ENCODE measurements at regions not wholly inside any gene's neighbourhood (a gene's known extent, or its start where the extent isn't known, plus 50 kb on each side); places are given as distances from the start of the nearest gene placed in this dataset.

DNA sequence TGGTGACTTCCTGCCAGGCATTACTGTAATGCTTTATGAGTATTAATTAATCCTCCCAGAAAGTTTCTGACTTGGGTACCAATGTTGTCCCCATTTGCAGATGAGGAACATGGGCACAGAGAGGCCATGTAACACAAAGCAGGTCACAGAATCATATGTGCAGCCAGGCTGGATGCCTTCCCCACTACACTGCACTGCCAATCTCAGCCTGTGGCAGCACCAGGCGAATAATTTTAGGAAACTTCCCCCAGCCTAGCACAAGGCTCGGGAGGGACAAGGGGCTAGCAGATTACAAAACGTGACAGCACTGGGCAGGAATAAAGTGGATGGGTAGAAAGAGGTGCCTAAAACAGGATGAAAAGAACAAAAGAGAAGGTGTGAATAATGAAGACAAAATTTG is 331.7 kb upstream of the PROX1 start:
- no peak overlapping the region for H3K4me3 ChIP-seq (ENCODE audit: low read depth, low read length)
- TF ChIP-seq, protein P1, sequence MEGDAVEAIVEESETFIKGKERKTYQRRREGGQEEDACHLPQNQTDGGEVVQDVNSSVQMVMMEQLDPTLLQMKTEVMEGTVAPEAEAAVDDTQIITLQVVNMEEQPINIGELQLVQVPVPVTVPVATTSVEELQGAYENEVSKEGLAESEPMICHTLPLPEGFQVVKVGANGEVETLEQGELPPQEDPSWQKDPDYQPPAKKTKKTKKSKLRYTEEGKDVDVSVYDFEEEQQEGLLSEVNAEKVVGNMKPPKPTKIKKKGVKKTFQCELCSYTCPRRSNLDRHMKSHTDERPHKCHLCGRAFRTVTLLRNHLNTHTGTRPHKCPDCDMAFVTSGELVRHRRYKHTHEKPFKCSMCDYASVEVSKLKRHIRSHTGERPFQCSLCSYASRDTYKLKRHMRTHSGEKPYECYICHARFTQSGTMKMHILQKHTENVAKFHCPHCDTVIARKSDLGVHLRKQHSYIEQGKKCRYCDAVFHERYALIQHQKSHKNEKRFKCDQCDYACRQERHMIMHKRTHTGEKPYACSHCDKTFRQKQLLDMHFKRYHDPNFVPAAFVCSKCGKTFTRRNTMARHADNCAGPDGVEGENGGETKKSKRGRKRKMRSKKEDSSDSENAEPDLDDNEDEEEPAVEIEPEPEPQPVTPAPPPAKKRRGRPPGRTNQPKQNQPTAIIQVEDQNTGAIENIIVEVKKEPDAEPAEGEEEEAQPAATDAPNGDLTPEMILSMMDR (IDR thresholded peaks at IDR 0.05; ENCODE audit: control insufficient read depth, extremely low read depth, insufficient read depth): no peak
- no peak for DNase-seq (ENCODE audit: low read depth)

DNA sequence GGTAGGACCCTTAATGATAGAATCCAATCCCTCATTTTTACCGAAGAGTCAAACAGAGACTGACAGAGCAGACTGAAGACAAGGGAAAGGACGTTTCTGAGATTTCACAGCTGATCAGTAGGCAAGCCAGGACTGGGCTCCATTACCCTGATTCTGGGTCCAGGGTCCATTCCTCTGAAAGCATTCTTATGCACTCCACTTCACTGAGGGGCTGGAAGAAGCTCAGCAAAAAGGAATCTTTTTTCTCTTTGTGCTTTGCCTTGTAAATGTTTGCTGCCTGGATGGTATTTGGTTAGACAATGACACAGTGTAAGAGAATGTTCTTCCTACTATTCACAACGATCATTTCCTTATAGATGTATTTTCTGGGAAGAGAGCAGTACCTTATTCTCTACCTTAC is 331.3 kb upstream of the PROX1 start:
- no peak overlapping the region for H3K4me3 ChIP-seq (ENCODE audit: low read depth, low read length)
- TF ChIP-seq, protein P1 (IDR thresholded peaks at IDR 0.05; ENCODE audit: control insufficient read depth, extremely low read depth, insufficient read depth): no peak
- no peak for DNase-seq (ENCODE audit: low read depth)

- DNase-seq (ENCODE audit: low read depth): no peak
- TF ChIP-seq, protein P1 (IDR thresholded peaks at IDR 0.05; ENCODE audit: control insufficient read depth, extremely low read depth, insufficient read depth): no peak
- H3K4me3 ChIP-seq (ENCODE audit: low read depth, low read length): no peak overlapping the region
These were observed 330.8 kb upstream of the PROX1 start for GRCh38 chr1:213657013-213657412.

DNA sequence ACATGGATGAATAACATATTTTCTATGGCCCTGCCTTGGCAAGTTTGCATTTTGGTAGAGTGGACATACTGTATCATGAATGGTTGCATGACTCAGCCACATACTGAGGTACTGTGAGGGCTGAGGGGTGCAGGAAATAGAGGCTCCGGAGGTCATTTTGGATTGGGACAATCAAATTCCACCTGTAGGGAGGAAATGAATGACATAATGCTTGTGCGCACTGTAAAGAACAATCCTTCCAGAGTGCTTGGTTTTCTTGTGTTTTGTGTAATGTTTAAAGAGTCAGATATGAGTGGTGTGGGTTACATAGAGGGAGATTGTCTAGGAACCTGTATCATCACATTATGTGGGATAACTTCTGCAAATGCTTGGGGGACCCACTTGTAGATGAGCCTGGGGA is 329.9 kb upstream of the PROX1 start:
- TF ChIP-seq, protein P1 (IDR thresholded peaks at IDR 0.05; ENCODE audit: control insufficient read depth, extremely low read depth, insufficient read depth): no peak
- DNase-seq (ENCODE audit: low read depth): no peak
- no peak overlapping the region for H3K4me3 ChIP-seq (ENCODE audit: low read depth, low read length)

GRCh38 chr1:213658457-213658856 is 329.3 kb upstream of the PROX1 start:
- TF ChIP-seq, protein P1 (IDR thresholded peaks at IDR 0.05; ENCODE audit: control insufficient read depth, extremely low read depth, insufficient read depth): no peak
- no peak for DNase-seq (ENCODE audit: low read depth)
- H3K4me3 ChIP-seq (ENCODE audit: low read depth, low read length): no peak overlapping the region

- TF ChIP-seq, protein P1 (IDR thresholded peaks at IDR 0.05; ENCODE audit: control insufficient read depth, extremely low read depth, insufficient read depth): no peak
- H3K4me3 ChIP-seq (ENCODE audit: low read depth, low read length): no peak overlapping the region
- no peak for DNase-seq (ENCODE audit: low read depth)
These were observed 327.9 kb upstream of the PROX1 start for GRCh38 chr1:213659580-213660547.
